Endodermal cell (in vitro differentiated cells): ENCODE measurements at regions not wholly inside any gene's neighbourhood (a gene's known extent, or its start where the extent isn't known, plus 50 kb on each side); places are given as distances from the start of the nearest gene placed in this dataset.

Source experiments
- DNase-seq: peaks from one replicate; pipeline ENCODE4 v3.0.0-alpha.2; 2017
- H3K27ac ChIP-seq: 2 replicates; pipeline ENCODE4 v1.5.1; 2013; ENCODE audit warnings: mild to moderate bottlenecking, low read depth, low read length, moderate library complexity
- H3K27me3 ChIP-seq: 2 replicates; pipeline ENCODE4 v1.6.1; 2013; ENCODE audit warnings: mild to moderate bottlenecking, low read length, moderate library complexity; ENCODE audit not compliant: insufficient read depth, control insufficient read depth, poor library complexity, severe bottlenecking
- H3K36me3 ChIP-seq: 2 replicates; pipeline ENCODE4 v1.7.0; 2013; ENCODE audit warnings: mild to moderate bottlenecking, low read length, moderate library complexity; ENCODE audit not compliant: control insufficient read depth, insufficient read depth
- H3K4me1 ChIP-seq: one replicate; pipeline ENCODE4 v1.7.0; 2013; ENCODE audit warnings: low read length; ENCODE audit not compliant: control insufficient read depth, insufficient read depth
- H3K4me3 ChIP-seq: 2 replicates; pipeline ENCODE4 v1.5.1; 2013; ENCODE audit warnings: mild to moderate bottlenecking, low read length, moderate library complexity
- H3K9ac ChIP-seq: 2 replicates; pipeline ENCODE4 v1.6.1; 2013; ENCODE audit warnings: mild to moderate bottlenecking, low read length, moderate library complexity; ENCODE audit not compliant: poor library complexity, severe bottlenecking; ENCODE audit errors: extremely low read depth
- H3K9me3 ChIP-seq: 2 replicates; pipeline ENCODE4 v1.6.1; 2013; ENCODE audit warnings: mild to moderate bottlenecking, low read length, moderate library complexity; ENCODE audit not compliant: control insufficient read depth
- H3K27ac Mint-ChIP-seq: 2 replicates; pipeline ENCODE4 v1.8.0; 2020; ENCODE audit warnings: mixed read lengths
- H3K27me3 Mint-ChIP-seq: 2 replicates; pipeline ENCODE4 v1.8.0; 2021; ENCODE audit warnings: mild to moderate bottlenecking, mixed read lengths; ENCODE audit not compliant: insufficient read depth
- H3K36me3 Mint-ChIP-seq: 2 replicates; pipeline ENCODE4 v1.8.0; 2020; ENCODE audit warnings: low read depth, mixed read lengths
- H3K4me1 Mint-ChIP-seq: 2 replicates; pipeline ENCODE4 v1.8.0; 2020; ENCODE audit warnings: mixed read lengths
- H3K4me3 Mint-ChIP-seq: 2 replicates; pipeline ENCODE4 v1.8.0; 2020; ENCODE audit warnings: mild to moderate bottlenecking, moderate library complexity, mixed read lengths
- H3K9me3 Mint-ChIP-seq: 2 replicates; pipeline ENCODE4 v1.8.0; 2020; ENCODE audit warnings: mild to moderate bottlenecking, mixed read lengths
- CTCF ChIP-seq: fragments of 200-600 bp; sonication (generic); conservative IDR thresholded peaks from 2 replicates; pipeline ENCODE4 v1.5.0; 2021; ENCODE audit warnings: antibody characterized with exemption, mild to moderate bottlenecking
- WGBS, 2 experiments: methylation state at CpG; one replicate each; pipeline versions ENCODE4 v1.1.5 to v1.1.7; 2013; ENCODE audit warnings: missing lambda C conversion rate in 2 of 2, mixed read lengths in 1 of 2; ENCODE audit not compliant: insufficient coverage in 1 of 2, insufficient read length in 1 of 2; 5-methylcytosine and 5-hydroxymethylcytosine counted together

GRCh38 chr7:67947191-67947590 lies 950.6 kb downstream of the TYW1 start:
- H3K9me3 Mint-ChIP-seq, result peaks cover 5% of the 10 kb centered on the region

GRCh38 chr7:67947646-67948045 lies 951.0 kb downstream of the TYW1 start:
- no peaks in the 10 kb centered on the region for H3K9me3 ChIP-seq
- H3K36me3 ChIP-seq, result no peaks in the 10 kb centered on the region
- TF ChIP-seq CTCF, result no peak
- no peaks in the 10 kb centered on the region for H3K4me1 ChIP-seq
- H3K27me3 ChIP-seq, result no peaks in the 10 kb centered on the region
- 96 to 100% methylated on average over 1 to 5 of the region's 5 CpGs for WGBS, 2 experiments
- H3K27ac ChIP-seq, result no peak overlapping the region
- Mint-ChIP-seq H3K36me3 (no peaks in the 10 kb centered on the region), H3K4me1 (peaks cover 5% of the 10 kb centered on the region), H3K27ac (no peak overlapping the region), H3K4me3 (no peak overlapping the region), H3K9me3 (peaks cover 5% of the 10 kb centered on the region), H3K27me3 (no peaks in the 10 kb centered on the region)
- no peak for DNase-seq
- no peak overlapping the region for H3K4me3 ChIP-seq
- H3K9ac ChIP-seq, result no peak overlapping the region

More at GRCh38 chr7:67947191-67947590, 950.6 kb downstream of the TYW1 start:
- H3K4me1 Mint-ChIP-seq, result peaks cover 5% of the 10 kb centered on the region
- H3K27me3 ChIP-seq, result no peaks in the 10 kb centered on the region
- H3K27ac ChIP-seq, result no peak overlapping the region
- 90 to 97% methylated on average over 1 to 2 of the region's 2 CpGs for WGBS, 2 experiments
- H3K27me3 Mint-ChIP-seq, result no peaks in the 10 kb centered on the region
- H3K4me3 ChIP-seq, result no peak overlapping the region
- no peaks in the 10 kb centered on the region for H3K9me3 ChIP-seq
- no peak for DNase-seq
- no peaks in the 10 kb centered on the region for H3K36me3 Mint-ChIP-seq
- no peak overlapping the region for H3K9ac ChIP-seq
- H3K4me3 Mint-ChIP-seq, result no peak overlapping the region
- no peaks in the 10 kb centered on the region for H3K36me3 ChIP-seq
- no peaks in the 10 kb centered on the region for H3K4me1 ChIP-seq
- no peak overlapping the region for H3K27ac Mint-ChIP-seq
- TF ChIP-seq CTCF, result no peak

GRCh38 chr7:67950321-67951083 lies 953.9 kb downstream of the TYW1 start:
- 88 to 89% methylated on average over 4 to 7 of the region's 7 CpGs for WGBS, 2 experiments
- no peak for TF ChIP-seq CTCF

More at GRCh38 chr7:67950321-67951083, 953.9 kb downstream of the TYW1 start:
- no peak overlapping the region for H3K4me3 ChIP-seq
- no peaks in the 10 kb centered on the region for H3K27me3 ChIP-seq
- H3K4me1 ChIP-seq, result no peaks in the 10 kb centered on the region
- no peak overlapping the region for H3K9ac ChIP-seq
- no peaks in the 10 kb centered on the region for H3K9me3 ChIP-seq
- Mint-ChIP-seq H3K9me3 (no peaks in the 10 kb centered on the region), H3K4me3 (no peak overlapping the region), H3K27ac (peak overlapping the region; percentile 23), H3K27me3 (no peaks in the 10 kb centered on the region), H3K4me1 (peaks cover 8% of the 10 kb centered on the region), H3K36me3 (no peaks in the 10 kb centered on the region)
- no peaks in the 10 kb centered on the region for H3K36me3 ChIP-seq
- H3K27ac ChIP-seq, result no peak overlapping the region
- DNase-seq, result no peak
